NOMO-1 treated with dmso at 0.1 percent for 144 hours (cell line): ENCODE measurements at regions not wholly inside any gene's neighbourhood (a gene's known extent, or its start where the extent isn't known, plus 50 kb on each side); places are given as distances from the start of the nearest gene placed in this dataset.
"Not testable (repeated sequence)": the region's sequence is repeated elsewhere in the genome, so short reads cannot be mapped to it uniquely, and the experiment has no call there.

Experiments
- DNase-seq: peaks from one replicate; lab custom pipeline; 2025; ENCODE audit not compliant: unreplicated experiment; lab: John Stamatoyannopoulos, UW

DNA sequence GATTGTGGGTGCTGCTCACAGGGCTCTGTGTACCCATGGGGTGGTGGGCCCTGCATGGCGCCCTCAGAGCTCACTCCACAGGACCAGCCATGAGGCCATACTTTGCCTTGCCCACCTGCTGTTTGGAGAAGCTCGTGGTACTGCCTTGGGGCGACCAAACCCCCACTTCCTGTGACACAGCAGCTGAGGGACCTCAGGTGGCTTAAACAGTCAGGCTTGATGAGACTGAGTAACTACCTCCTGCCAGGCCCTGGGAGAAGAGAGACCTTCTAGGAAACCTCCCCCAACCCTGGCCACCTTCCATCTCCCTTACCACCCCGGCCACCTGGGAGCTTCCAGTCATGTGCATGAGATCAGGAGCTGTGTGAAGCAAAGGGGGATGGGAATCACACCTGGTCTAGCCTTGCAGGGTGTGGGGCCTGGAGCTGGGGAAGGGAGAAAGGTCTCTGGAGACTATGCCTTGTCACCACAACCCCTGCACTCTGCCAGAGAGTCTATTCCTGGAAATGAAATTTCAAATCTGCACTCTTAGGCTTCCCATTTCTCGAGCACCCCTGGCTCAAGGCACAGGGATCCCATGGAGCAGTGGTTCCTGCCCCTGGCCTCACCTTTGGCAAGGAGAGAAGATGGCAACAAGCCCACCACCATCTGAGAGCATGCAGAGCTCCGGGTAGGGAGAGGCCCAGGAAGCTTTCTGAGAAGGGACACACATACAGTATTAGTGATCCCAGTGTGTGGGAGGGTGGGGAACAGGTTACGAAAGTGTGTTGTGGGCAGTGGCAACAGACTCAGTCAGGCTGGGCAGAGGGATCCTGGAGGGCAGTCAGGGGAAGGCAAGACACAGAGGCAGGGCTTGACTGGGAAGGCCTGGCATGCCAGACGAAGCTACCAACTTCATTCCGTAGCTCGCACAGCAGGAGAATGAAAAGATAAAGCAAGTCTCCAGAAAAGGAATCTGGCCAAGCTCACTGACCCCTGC, 125.0 kb downstream of the URI1 start:
- DNase-seq = no peak

DNA sequence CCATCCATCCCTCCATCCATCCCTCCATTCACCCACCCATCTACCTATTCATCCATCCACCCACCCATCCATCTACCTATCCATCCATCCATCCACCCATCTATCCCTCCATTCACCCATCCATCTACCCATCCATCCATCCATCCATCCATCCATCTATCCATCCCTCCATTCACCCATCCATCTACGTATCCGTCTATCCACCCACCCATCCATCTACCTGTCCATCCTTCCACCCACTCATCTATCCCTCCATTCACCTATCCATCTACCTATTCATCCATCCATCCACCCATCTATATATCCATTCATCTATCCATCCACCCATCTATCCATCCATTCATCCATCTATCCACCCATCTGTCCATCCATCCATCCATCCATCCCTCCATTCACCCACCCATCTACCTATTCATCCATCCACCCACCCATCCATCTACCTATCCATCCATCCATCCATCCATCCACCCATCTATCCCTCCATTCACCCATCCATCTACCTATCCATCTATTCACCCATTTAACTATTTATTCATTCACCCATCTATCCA, 126.0 kb downstream of the URI1 start:
- DNase-seq = not testable (repeated sequence)

DNA sequence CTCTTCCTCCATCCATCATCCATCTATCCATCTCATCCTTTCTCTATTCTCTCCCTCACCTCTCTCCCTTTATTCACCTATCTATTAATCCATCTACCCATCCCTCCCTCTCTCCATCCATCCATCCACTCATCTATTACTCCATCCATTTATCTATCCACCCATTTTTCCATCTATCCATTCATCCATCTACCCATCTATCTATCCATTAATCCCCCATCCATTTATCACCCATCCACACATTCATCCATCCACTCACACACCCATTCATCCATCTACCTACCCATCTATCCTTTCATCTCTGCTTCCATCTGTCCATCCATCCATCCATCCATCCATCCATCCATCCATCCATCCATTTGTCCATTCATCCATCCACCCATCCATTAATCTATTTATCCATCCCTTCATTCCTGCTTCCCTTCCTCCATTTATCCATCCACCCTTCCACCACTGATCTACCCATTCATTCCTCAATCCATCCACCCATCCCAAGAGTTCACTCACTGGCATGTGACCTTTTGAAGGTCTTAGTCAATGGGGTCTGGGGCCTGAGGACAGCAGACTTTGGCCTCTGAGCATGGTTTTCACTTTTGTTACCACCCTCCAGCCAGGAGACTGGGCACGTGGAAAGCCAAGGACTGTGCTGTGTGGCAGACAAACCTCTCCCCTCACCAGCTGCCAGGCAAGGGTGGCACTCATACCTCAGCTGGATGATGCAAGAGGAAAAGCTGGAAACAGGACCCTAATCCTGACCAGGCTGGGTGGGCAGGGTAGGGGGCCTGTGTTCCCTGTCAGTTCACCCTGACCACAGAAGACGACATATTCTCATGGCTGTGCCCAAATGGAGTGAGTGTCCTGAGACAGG, 126.7 kb downstream of the URI1 start:
- DNase-seq = no peak

DNA sequence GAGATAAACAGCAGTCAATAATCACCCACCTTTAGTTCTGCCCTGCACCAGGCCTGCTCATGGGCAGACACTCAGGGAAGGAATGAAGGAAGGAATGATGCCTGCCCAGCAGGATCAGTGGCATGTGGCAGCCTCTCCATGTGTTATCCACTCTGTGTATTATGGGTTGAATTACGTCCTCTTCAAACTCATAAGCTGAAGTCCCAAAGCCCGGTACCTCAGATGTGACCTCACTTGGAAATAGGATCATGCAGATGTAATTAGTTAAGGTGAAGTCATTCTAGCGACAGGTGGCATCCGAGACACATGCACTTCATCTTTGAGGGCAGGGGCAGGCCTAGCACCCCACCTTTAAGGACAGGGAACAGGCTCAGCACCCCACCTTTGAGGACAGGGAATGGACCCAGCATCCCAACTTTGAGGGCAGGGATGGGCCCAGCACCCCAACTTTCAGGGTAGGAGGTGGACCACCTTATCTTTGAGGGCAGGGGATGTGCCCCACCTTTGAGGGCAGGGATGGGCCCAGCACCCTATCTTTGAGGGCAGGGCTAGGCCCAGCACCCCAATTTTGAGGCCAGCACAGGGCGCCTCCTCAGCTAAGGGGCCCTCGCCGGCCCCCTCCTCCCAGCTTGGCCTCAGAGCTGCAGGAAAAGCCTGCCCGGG, 127.6 kb downstream of the URI1 start:
- no peak for DNase-seq

DNA sequence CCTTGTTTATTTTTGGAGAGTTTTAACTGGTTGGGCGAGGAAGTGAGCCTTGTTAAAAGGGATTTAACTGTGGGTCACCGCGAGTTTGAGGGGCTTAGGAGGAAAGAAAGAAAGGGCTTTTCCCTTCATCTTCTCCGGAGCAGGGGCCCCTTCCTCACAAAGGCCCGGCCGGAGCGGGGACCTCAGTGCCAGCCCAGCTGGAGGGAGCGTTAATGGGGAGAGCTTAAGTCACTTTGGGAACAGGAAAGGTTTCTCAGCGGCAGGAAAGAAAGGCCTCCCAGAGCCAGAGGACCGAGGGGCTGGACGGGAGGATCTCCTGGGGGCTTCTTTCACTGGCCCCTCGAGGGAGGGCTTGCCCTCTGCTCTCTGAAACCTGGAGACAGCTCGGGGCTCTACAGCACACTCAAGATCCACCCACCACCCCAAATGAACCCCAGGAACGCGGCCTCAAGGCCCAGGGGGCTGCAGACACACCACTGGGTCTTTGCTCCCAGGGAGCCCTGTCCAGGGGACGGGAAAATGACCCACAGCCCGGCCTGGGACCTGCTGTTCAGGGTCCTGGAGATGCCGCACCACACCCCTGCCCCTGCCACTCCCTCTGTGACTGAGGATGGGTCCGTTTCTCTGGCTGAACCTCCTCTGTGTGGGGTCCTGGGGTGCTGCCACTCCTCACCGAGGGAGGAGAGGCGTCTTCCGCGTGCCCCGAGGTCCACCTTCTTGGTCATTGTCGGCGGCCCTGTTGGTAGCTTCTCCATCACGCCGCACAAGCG, 128.3 kb downstream of the URI1 start:
- no peak for DNase-seq

DNA sequence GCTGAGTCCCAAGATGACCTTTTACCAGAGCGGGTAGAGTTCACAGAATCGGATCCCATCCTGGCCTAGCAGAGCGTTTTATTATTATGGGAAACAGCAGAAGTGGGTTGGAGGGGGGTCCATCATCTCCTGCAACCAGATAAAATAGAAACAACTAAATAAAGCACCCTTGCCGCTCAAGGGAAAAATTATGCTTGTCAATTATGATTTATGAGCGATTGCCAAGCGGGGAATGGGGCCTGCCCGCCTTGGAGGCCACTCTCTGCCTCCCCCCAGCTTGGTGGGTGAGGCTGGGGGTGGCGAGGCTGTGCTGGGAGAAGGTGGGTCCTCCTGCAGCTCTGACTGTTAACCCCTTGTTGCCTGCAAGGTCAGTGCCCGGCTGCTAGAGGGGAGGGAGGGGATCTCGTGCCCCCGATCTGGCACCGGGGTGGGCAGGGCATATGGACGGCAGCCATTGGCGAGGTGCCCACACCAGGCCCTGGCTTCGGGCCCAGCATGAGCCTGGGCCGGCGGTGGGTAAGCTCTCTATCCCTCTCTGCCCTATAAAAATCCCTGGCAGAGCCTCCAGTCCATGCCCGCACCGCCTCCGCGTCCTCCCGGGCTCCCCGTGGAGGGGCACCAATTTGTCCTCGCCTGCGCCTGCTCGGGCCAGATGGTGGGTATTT, 129.1 kb downstream of the URI1 start:
- no peak for DNase-seq

DNA sequence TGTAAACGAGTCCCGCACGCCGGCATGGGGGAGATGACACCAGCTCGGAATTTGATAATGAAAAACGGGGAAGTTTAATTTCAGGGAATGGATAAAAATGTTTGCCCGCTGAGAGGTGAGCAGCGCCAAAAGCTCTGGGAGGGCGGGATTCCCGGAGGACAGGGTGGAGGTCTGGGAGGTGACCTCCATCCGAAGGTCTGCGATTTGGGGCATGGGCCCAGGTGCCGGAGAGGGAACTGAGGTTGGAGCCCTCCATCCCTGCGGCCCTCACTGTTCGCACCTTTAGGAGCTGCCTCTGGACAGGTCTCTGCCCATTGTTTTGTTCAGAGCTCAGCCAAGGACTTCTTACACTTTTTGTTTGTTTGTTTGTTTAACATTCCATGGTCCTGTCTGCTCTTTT, 129.8 kb downstream of the URI1 start:
- DNase-seq = no peak

DNA sequence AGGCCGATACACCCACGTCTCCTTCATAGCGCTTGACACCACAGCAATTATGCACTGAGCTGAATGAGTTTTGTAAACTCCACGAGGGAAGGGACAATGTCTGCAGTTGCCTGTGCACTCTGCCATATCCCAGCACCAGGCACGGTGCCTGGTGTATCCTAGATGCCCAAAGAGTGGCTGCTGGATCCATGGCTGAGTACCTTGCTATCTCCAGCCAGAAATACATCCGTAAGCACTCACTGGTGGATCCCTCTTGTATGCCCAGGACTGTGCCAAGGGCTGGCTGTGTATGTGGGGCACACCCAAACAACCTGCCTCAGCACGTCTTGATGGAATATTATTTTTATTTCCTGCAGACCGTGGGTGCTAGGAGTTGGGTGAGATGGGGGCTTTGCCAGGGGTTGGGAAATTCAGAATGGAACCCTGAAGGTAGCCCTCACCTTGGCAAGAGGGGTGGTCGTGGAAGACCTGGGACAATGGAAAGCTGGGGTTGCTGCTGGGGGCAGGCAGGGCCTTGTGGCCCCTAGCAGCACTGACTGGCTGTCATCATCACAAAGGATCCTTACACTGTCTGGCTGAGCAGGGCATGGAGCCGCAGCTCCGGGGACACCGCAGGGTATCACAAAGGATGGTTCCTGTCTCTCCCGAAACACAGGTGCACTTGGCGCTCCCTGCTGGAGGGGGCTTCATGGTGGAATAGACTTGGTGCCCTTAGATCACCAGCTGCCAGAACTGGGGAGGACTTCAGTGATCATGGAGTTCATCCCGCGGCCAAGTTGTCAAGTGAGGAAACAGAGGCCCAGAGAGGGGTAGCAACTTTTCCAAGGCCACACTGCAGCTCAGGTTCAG, 131.3 kb downstream of the URI1 start:
- no peak for DNase-seq

DNA sequence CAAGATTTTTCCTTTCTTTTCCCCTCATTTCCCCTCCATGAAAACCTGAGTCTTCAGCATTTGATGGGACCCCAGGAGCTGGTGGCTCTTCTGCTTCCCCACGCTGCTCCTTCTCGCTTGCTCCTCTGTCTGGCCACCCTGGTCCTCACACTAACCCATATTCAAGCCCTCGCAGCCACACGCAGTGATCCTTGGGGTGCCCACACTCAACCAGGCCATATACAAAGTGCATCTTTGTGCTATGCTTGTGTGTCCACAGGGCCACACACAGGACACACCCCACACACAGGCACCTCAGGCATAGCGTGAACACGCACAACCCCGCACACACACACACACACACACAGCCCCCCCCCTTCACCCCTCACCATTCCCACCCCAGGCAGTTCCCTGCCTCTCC, 132.1 kb downstream of the URI1 start:
- DNase-seq = no peak

DNA sequence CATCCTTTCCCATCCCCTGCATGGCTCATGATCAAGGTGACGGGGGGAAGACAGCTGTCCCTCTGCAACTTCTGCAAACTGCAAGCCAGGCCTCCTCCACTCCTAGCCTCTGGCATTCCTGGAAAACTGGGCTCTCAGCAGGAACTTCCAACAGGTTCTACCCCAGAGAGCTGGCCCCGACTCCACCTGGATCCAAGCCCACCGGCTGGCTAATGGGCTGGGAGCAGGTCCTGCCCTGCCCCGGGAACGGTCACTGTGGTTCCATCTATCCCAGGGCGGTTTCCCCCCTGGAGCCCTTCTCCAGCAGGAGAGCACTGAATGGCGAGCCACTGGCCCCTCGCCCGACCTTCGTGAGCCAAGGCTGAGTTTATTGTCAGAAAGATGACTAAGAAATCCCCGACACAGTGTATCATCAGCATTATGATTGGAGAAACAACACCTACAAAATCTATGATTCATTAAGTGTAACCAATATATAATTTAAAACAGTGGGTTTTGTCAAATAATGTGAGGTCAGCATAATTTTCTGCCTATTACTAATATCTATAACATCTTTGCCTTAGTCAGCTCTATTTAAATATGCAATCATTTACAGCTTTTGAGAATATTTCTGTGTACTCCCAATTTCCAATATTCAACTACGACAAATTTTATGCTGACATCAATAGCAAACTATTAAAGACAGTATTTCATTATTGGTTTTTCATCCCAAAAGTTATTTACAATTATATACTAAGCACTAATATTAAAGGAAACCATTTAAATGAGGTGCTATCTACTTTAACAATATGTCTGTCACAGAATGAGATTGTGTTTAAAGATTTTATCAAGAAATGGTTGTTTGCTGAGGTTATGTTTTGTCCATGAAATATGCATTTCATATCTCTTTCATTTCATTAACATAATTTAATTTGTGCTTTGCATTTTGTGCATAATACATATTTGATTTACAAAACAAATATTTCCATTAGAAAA, 133.0 kb downstream of the URI1 start:
- no peak for DNase-seq

DNA sequence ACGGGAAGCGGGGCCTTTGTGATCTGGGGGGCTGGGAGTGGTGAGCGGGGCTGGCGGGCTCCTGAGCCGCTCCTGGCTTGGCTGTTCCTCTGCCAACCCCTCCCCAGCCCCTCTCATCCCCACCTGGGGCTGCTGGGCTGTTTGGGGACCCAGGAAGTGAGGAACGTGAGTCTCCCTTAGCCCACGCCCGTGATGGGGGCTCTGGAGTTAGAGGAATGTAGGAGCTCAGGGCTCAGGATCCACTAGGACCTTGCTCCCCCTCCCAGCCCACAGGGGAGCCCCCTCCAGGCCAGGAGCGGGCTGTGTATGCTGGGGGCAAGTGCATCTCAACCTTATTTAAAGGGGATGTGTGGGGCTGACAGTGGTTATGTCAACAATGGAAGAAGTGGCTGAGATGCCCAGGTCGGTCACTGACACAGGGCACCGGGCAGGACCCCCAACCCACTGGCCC, 134.1 kb downstream of the URI1 start:
- no peak for DNase-seq

DNA sequence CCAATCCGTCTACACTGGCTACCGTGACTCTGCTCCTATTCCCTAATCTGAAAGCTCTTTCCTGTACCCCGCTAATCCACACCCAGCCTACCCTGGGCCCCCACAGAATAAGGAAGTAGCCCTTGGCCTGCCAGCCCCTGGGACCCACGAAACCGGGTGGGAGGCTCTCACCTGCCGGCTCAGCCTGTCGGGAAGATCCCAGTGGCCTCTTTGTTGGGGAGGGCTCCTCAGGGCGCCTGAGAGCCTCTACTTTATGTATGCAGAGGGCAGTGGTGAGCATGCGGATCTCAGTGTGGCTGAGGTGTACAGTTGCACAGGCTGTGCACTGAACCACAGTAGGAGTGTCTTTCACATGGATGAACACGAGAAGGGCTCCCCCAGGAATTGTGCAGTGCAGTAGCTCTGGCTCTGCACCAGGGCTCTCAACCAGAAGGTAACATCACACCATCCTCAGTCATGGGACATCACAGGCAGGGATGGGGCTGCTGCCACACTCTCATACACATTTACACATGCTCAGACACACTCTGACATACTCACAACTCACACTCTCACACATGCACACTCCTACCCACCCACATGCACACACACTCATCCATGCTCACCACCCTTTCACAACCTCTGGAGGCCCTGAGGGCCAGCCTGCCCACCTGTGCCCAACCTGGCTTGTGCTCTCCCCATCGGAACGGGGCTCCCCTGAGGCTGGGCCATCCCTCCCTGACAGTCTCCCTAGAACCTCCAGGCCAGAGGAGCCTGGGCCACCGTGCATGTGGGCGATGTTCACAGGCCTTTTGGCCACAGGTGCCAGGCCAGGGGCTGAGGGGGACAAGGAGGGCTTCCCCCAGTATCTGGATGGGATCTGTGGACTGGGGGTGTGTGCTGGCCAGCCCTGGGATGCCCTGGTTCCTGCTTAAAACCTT, 135.0 kb downstream of the URI1 start:
- no peak for DNase-seq

DNA sequence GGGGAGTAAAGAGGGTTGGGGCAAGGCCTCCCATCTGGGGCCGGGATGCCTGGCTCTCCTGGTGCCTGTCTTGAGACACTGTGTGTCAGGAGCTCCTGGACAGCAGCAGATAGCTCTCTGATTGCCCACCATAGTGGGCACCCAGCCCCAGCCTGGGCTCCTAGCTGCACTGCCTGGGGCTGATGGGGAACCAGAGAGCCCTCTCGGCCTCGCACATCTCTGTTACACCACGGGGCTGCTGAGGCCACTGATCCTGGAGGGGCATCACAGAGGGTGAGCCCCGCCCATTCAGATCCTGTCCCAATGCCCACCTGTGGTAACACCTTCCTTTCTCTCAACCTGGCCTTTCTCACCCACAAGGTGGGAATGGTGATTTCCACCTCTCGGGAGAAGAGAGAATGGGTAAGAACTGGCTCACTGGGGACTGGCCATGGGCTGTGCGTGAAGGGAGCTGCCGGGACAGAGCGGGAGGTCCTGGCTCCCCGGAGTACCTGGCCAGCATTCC, 135.9 kb downstream of the URI1 start:
- DNase-seq = no peak

DNA sequence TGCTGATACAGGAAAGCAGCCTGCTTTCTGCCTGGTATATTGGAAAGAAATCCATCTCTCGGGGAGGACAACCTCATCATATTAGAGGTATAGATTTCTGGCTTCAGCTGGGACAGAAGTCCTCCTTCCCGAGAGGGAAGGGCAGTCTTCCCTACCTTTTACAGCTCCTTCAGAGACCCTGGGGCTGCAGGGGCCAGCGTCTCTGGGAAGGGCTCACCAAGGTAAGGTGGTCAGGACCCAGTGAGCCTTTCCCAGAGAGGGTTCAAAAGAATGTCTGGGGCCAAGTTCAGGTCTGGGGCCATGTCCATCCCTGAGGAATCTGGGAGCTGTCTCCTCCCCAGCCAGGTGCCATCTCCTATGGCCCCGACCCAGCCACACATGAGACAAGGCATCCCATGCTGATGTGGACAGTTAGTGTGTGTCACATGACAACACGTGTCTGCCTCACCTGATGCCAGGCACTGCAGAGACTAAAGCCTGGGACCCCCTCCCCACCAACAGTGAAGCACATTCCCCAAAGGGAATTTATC, 136.4 kb downstream of the URI1 start:
- DNase-seq = no peak

DNA sequence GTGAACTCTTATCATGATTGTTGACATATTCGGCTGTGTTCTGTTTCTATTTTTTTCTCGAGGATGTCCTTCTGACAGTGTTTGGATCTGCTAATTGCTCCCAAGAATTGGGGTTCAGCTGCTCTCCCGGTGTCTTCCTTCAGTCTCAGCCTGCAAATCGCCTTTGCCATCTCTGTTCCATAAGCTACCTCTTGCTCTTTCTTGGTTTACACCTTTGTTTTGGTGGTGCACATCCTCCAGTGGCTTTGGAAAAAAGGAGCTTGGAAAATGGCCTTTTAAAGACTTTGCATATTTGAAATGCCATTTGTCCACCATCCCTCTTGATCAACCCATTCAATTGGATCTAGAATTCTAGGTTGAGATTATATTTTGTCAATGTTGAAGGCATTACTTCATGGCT, 137.2 kb downstream of the URI1 start:
- DNase-seq = no peak

DNA sequence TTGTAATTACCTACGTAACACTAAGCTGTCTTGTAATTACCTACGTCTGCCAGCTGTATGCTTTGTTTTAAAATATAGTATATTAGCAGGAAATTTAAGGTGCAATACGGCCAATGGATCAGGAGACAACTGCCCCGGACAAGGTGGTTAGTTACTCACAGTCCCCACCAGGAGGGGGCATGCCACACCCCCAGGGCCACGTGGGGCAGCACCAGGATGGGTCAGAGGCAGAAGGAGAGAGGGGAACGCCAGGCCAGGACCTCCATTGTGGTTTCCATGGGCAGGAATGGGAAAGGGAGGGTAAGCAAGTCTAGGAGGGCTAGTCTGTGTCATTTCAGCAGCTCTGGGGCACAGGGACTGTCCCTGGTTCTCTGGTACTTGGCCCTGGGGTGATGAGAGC, 140.1 kb downstream of the URI1 start:
- DNase-seq = no peak
